ENCODE measurements at regions not wholly inside any gene's neighbourhood (a gene's known extent, or its start where the extent isn't known, plus 50 kb on each side); places are given as distances from the start of the nearest gene placed in this dataset.

DNA sequence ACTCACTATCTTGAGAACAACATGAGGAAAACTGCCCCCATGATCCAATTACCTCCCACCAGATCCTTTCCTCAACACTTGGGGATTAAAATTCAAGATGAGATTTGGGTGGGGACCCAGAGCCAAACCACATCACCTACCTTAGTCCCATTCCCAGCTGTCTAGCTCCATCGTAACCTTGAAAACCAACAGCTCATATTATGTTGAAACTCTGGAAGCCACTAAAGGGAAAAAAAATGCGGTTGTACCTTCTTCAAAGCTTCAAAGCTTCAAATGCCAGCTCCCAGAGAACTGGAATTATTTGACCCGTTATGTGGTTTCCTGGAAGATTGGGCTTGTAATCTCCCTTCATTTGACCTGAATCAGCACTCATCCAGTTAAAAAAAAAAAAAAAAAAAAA, 223.1 kb upstream of the GPC6 start:
- TF ChIP-seq CTCF (IDR thresholded peaks at IDR 0.05; ENCODE audit: low read length) (no peak), EZH2 (optimal IDR thresholded peaks at IDR 0.05; ENCODE audit: low read depth, low read length) (no peak)
